ENCODE measurements at regions not wholly inside any gene's neighbourhood (a gene's known extent, or its start where the extent isn't known, plus 50 kb on each side); places are given as distances from the start of the nearest gene placed in this dataset.

DNA sequence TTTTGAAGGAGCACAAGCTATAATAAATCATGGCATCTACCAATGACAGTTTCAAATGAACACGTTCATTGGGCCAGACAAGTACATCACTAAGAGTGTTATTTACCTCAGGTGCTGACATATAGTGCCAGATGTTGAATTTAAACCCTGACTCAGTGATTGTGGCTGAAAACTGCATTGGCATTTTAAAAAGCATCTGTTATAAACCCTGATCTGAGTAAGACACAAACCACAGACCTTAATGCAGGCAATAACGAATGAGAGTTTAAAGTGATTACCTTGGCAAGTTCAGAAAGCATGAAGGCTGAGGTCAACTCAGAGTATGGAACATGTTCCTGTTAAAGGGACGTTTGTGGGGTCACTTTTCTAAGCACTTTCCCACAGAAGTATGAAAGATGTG, 865.1 kb upstream of the TMPRSS15 start:
- Histone ChIP-seq H3K36me3 (ENCODE audit: control insufficient read depth in 2 of 2, extremely low read depth in 1 of 2, insufficient read depth in 2 of 2, low read length in 2 of 2) (no peaks in the 10 kb centered on the region), H3K4me3 (replicated peaks in 1 of 3; ENCODE audit: insufficient read depth in 1 of 3, low read depth in 1 of 3, low read length in 3 of 3) (no peak overlapping the region), H3K4me2 (ENCODE audit: insufficient read depth, low read length) (no peak overlapping the region), H3K9me1 (replicated peaks; ENCODE audit: control insufficient read depth, extremely low read depth, insufficient read depth, low read length) (no peaks in the 10 kb centered on the region), H2AFZ (ENCODE audit: low read depth, low read length) (no peak overlapping the region), H3K9me3 (replicated peaks; ENCODE audit: control insufficient read depth, insufficient read depth, low read length) (no peaks in the 10 kb centered on the region), H3K9ac (replicated peaks; ENCODE audit: extremely low read depth, insufficient read depth, low read length) (no peak overlapping the region), H3K27ac (ENCODE audit: insufficient read depth, low read depth, low read length) (no peak overlapping the region), H3K79me2 (ENCODE audit: control insufficient read depth, insufficient read depth, low read length) (no peaks in the 10 kb centered on the region), H3K4me1 (ENCODE audit: control insufficient read depth, extremely low read depth, insufficient read depth, low read length) (no peaks in the 10 kb centered on the region), H4K20me1 (replicated peaks; ENCODE audit: control insufficient read depth, extremely low read depth, insufficient read depth, low read length) (no peaks in the 10 kb centered on the region), H3K27me3 (ENCODE audit: control insufficient read depth in 2 of 2, insufficient read depth in 2 of 2, low read length in 2 of 2) (no peaks in the 10 kb centered on the region)
- FAIRE-seq = no peak
- POLR2A ChIA-PET = no interaction called here
- intact Hi-C loops (cut with micrococcal nuclease) = no loop called here
- DNase-seq (ENCODE audit: low read depth, low spot score) = no peak
- TF ChIP-seq, protein P1, sequence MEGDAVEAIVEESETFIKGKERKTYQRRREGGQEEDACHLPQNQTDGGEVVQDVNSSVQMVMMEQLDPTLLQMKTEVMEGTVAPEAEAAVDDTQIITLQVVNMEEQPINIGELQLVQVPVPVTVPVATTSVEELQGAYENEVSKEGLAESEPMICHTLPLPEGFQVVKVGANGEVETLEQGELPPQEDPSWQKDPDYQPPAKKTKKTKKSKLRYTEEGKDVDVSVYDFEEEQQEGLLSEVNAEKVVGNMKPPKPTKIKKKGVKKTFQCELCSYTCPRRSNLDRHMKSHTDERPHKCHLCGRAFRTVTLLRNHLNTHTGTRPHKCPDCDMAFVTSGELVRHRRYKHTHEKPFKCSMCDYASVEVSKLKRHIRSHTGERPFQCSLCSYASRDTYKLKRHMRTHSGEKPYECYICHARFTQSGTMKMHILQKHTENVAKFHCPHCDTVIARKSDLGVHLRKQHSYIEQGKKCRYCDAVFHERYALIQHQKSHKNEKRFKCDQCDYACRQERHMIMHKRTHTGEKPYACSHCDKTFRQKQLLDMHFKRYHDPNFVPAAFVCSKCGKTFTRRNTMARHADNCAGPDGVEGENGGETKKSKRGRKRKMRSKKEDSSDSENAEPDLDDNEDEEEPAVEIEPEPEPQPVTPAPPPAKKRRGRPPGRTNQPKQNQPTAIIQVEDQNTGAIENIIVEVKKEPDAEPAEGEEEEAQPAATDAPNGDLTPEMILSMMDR (IDR thresholded peaks at IDR 0.05; ENCODE audit: extremely low read depth in 1 of 2, insufficient read depth in 1 of 2, low read depth in 1 of 2, low read length in 2 of 2) = no peak
- TF ChIP-seq POLR2A (IDR thresholded peaks at IDR 0.05; ENCODE audit: low read depth, low read length) = no peak
- no peak for TF ChIP-seq MYC (IDR thresholded peaks at IDR 0.05; ENCODE audit: low read depth, low read length)
- no peak for TF ChIP-seq EZH2 (IDR thresholded peaks at IDR 0.05; ENCODE audit: borderline replicate concordance, low read depth, low read length, severe bottlenecking)
- TF ChIP-seq, protein P2, sequence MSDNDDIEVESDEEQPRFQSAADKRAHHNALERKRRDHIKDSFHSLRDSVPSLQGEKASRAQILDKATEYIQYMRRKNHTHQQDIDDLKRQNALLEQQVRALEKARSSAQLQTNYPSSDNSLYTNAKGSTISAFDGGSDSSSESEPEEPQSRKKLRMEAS (IDR thresholded peaks at IDR 0.05; ENCODE audit: insufficient read depth, insufficient read length) = no peak
- dilution Hi-C loops (cut with MboI; ENCODE audit: extremely low pct_ligation_motif_present, low sequenced_read_pairs) = no loop called here
- BruUV-seq (replicated peaks) = no TSS peak
- CTCF ChIA-PET = no interaction called here

DNA sequence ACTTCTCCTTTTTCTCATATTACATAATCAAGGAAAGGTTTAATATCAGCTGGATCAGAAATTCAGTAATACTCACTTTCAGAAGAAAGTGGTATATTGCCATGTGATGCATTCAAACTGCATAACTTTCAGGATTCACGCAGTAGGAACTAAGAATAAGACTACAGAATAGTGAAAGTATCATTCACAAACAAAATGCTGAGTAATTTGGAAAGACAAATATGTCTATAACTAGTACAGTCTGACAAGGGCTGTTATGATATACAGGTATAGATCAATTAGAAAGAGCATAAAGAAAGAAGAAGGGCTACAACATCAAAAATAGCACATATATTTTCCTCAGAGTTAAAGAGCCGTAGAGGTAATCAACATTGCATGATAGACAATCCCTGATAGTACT, 871.5 kb upstream of the TMPRSS15 start:
- Histone ChIP-seq H3K9ac (replicated peaks; ENCODE audit: extremely low read depth, insufficient read depth, low read length) (no peak overlapping the region), H2AFZ (ENCODE audit: low read depth, low read length) (no peak overlapping the region), H4K20me1 (replicated peaks; ENCODE audit: control insufficient read depth, extremely low read depth, insufficient read depth, low read length) (no peaks in the 10 kb centered on the region), H3K36me3 (ENCODE audit: control insufficient read depth in 2 of 2, extremely low read depth in 1 of 2, insufficient read depth in 2 of 2, low read length in 2 of 2) (no peaks in the 10 kb centered on the region), H3K9me3 (replicated peaks; ENCODE audit: control insufficient read depth, insufficient read depth, low read length) (no peaks in the 10 kb centered on the region), H3K79me2 (ENCODE audit: control insufficient read depth, insufficient read depth, low read length) (no peaks in the 10 kb centered on the region), H3K4me2 (ENCODE audit: insufficient read depth, low read length) (no peak overlapping the region), H3K27ac (ENCODE audit: insufficient read depth, low read depth, low read length) (no peak overlapping the region), H3K4me3 (replicated peaks in 1 of 3; ENCODE audit: insufficient read depth in 1 of 3, low read depth in 1 of 3, low read length in 3 of 3) (no peak overlapping the region), H3K4me1 (ENCODE audit: control insufficient read depth, extremely low read depth, insufficient read depth, low read length) (no peaks in the 10 kb centered on the region), H3K27me3 (ENCODE audit: control insufficient read depth in 2 of 2, insufficient read depth in 2 of 2, low read length in 2 of 2) (no peaks in the 10 kb centered on the region), H3K9me1 (replicated peaks; ENCODE audit: control insufficient read depth, extremely low read depth, insufficient read depth, low read length) (no peaks in the 10 kb centered on the region)
- TF ChIP-seq, protein P2 (IDR thresholded peaks at IDR 0.05; ENCODE audit: insufficient read depth, insufficient read length) = no peak
- TF ChIP-seq POLR2AphosphoS5 (IDR thresholded peaks at IDR 0.05; ENCODE audit: insufficient read depth, low read depth, low read length) (no peak), GATA2 (IDR thresholded peaks at IDR 0.05; ENCODE audit: insufficient read depth, insufficient read length, low read depth, low read length) (no peak), EZH2 (IDR thresholded peaks at IDR 0.05; ENCODE audit: borderline replicate concordance, low read depth, low read length, severe bottlenecking) (no peak), MYC (IDR thresholded peaks at IDR 0.05; ENCODE audit: low read depth, low read length) (no peak), JUN (IDR thresholded peaks at IDR 0.05; ENCODE audit: borderline replicate concordance, insufficient read depth, insufficient read length, low read depth) (no peak), POLR2A (IDR thresholded peaks at IDR 0.05; ENCODE audit: low read depth, low read length) (no peak), FOS (IDR thresholded peaks at IDR 0.05; ENCODE audit: borderline replicate concordance, insufficient read depth, low read length) (no peak)
- TF ChIP-seq, protein P1 (IDR thresholded peaks at IDR 0.05; ENCODE audit: extremely low read depth in 1 of 2, insufficient read depth in 1 of 2, low read depth in 1 of 2, low read length in 2 of 2) = no peak
- BruUV-seq (replicated peaks) = no TSS peak
- no peak for FAIRE-seq
- POLR2A ChIA-PET = no interaction called here
- intact Hi-C loops (cut with micrococcal nuclease) = no loop called here
- dilution Hi-C loops (cut with MboI; ENCODE audit: extremely low pct_ligation_motif_present, low sequenced_read_pairs) = no loop called here
- CTCF ChIA-PET = no interaction called here
- no peak for DNase-seq (ENCODE audit: low read depth, low spot score)

Measured in endothelial cell of umbilical vein (primary cell).